Esophagus squamous epithelium (tissue), 5 donors: ENCODE measurements at regions not wholly inside any gene's neighbourhood (a gene's known extent, or its start where the extent isn't known, plus 50 kb on each side); places are given as distances from the start of the nearest gene placed in this dataset.

ENCODE experiments used
- DNase-seq: peaks from one replicate; lab custom pipeline; 2025; lab: John Stamatoyannopoulos, UW
- H3K27ac ChIP-seq, 4 donors: fragments of 200-600 bp; sonication (generic); one replicate each; pipeline ENCODE4 v1.5.1; 2016 to 2019; ENCODE audit warnings: mild to moderate bottlenecking in 1 of 4
- H3K27me3 ChIP-seq, 4 donors: fragments of 200-600 bp; sonication (generic); 1 replicate in 3 of 4; 2 replicates in 1 of 4; pipeline versions ENCODE4 v1.5.1 to v1.6.0; 2017 to 2021; ENCODE audit warnings: antibody characterized with exemption in 1 of 4
- H3K36me3 ChIP-seq, 3 donors: fragments of 200-600 bp; sonication (generic); one replicate each; pipeline ENCODE4 v1.5.1; 2016 to 2019
- H3K4me1 ChIP-seq, 3 donors: fragments of 200-600 bp; sonication (generic); one replicate each; pipeline ENCODE4 v1.5.1; 2017 to 2019
- H3K4me3 ChIP-seq, 4 donors: fragments of 200-600 bp; sonication (generic); 1 replicate in 3 of 4; 2 replicates in 1 of 4; pipeline ENCODE4 v1.5.1; 2016 to 2019; ENCODE audit warnings: mild to moderate bottlenecking in 2 of 4, moderate library complexity in 1 of 4
- H3K9me3 ChIP-seq, 3 donors: fragments of 200-600 bp; sonication (generic); one replicate each; pipeline ENCODE4 v1.5.1; 2016 to 2019
- CTCF ChIP-seq, 6 experiments: fragments of 450-650 bp in 4 of 6; fragments of 200-600 bp in 2 of 6; sonication (generic) in 2 of 6; IDR thresholded peaks; one replicate each; pipeline ENCODE4 v1.5.1; 2016 to 2019; ENCODE audit warnings: antibody characterized with exemption in 6 of 6, mild to moderate bottlenecking in 4 of 6, moderate library complexity in 4 of 6
- POLR2A ChIP-seq, 4 donors: fragments of 450-650 bp; IDR thresholded peaks; one replicate each; pipeline ENCODE4 v1.6.1; 2017; ENCODE audit warnings: antibody characterized with exemption in 4 of 4, mild to moderate bottlenecking in 4 of 4, moderate library complexity in 3 of 4
- WGBS, 2 donors: methylation state at CpG; one replicate each; pipeline ENCODE4 v1.1.5; 2018; 5-methylcytosine and 5-hydroxymethylcytosine counted together
- intact Hi-C: fragments of 100-400 bp; cut with DNase I; formaldehyde crosslinking; loops from one replicate; pipeline ENCODE4 v1.15.0; 2022
- donor health status: DM: yes; HTN: yes; CAD: no.

GRCh38 chr1:2940178-2940577 is 81.1 kb upstream of the ACTRT2 start:
- Histone ChIP-seq H3K27ac (no peak overlapping the region), H3K4me3 (no peak overlapping the region), H3K27me3 (peaks cover 0 to 58% (median 0%) of the 10 kb centered on the region in 4 donors), H3K9me3 (peaks cover 0 to 22% (median 9%) of the 10 kb centered on the region in 3 donors), H3K36me3 (no peaks in the 10 kb centered on the region), H3K4me1 (no peaks in the 10 kb centered on the region)
- TF ChIP-seq POLR2A (IDR thresholded peaks at IDR 0.05) (no peak), CTCF (IDR thresholded peaks at IDR 0.05) (no peak)
- intact Hi-C loops = no loop called here
- no peak for DNase-seq
- 91 to 93% methylated on average over 4 of the region's 4 CpGs for WGBS, 2 donors

GRCh38 chr1:2941040-2941439 is 80.2 kb upstream of the ACTRT2 start:
- WGBS, 2 donors = 58 to 63% methylated on average over 2 of the region's 2 CpGs
- intact Hi-C loops = no loop called here

GRCh38 chr1:2941907-2942306 is 79.4 kb upstream of the ACTRT2 start:
- Histone ChIP-seq H3K4me3 (no peak overlapping the region), H3K27me3 (peaks cover 0 to 69% (median 0%) of the 10 kb centered on the region in 4 donors), H3K4me1 (no peaks in the 10 kb centered on the region), H3K36me3 (no peaks in the 10 kb centered on the region), H3K9me3 (peaks cover 0 to 22% (median 9%) of the 10 kb centered on the region in 3 donors), H3K27ac (no peak overlapping the region)
- intact Hi-C loops = no loop called here
- no peak for DNase-seq
- no peak for TF ChIP-seq POLR2A (IDR thresholded peaks at IDR 0.05)
- TF ChIP-seq CTCF (IDR thresholded peaks at IDR 0.05) = no peak
- 82% methylated on average over 6 of the region's 6 CpGs; no CpG with 5 or more reads in 1 of the 2 donors for WGBS, 2 donors

More at GRCh38 chr1:2941040-2941439, 80.2 kb upstream of the ACTRT2 start:
- H3K4me3 ChIP-seq = no peak overlapping the region
- DNase-seq = no peak
- no peak overlapping the region for H3K27ac ChIP-seq
- peaks cover 0 to 22% (median 9%) of the 10 kb centered on the region in 3 donors for H3K9me3 ChIP-seq
- no peak for TF ChIP-seq POLR2A (IDR thresholded peaks at IDR 0.05)
- no peak for TF ChIP-seq CTCF (IDR thresholded peaks at IDR 0.05)
- H3K4me1 ChIP-seq = no peaks in the 10 kb centered on the region
- H3K27me3 ChIP-seq = peaks cover 0 to 61% (median 0%) of the 10 kb centered on the region in 4 donors
- no peaks in the 10 kb centered on the region for H3K36me3 ChIP-seq

- Histone ChIP-seq H3K4me1 (no peaks in the 10 kb centered on the region), H3K36me3 (no peaks in the 10 kb centered on the region), H3K27ac (no peak overlapping the region), H3K4me3 (no peak overlapping the region), H3K27me3 (peaks cover 0 to 74% (median 0%) of the 10 kb centered on the region in 4 donors), H3K9me3 (peaks cover 0 to 22% (median 9%) of the 10 kb centered on the region in 3 donors)
- 83 to 100% methylated on average over 1 to 3 of the region's 5 CpGs for WGBS, 2 donors
- DNase-seq = no peak
- TF ChIP-seq POLR2A (IDR thresholded peaks at IDR 0.05) = no peak
- TF ChIP-seq CTCF (IDR thresholded peaks at IDR 0.05) = no peak
- intact Hi-C loops = no loop called here
Measured at GRCh38 chr1:2942410-2942809, 78.9 kb upstream of the ACTRT2 start.

GRCh38 chr1:2943686-2944260 is 77.5 kb upstream of the ACTRT2 start:
- 53 to 56% methylated on average over 2 to 4 of the region's 7 CpGs for WGBS, 2 donors
- Histone ChIP-seq H3K4me3 (no peak overlapping the region), H3K27ac (no peak overlapping the region), H3K36me3 (no peaks in the 10 kb centered on the region), H3K9me3 (peaks cover 0 to 22% (median 9%) of the 10 kb centered on the region in 3 donors), H3K4me1 (no peaks in the 10 kb centered on the region), H3K27me3 (peaks cover 0 to 88% (median 3%) of the 10 kb centered on the region in 4 donors)
- intact Hi-C loops = no loop called here
- DNase-seq = no peak
- no peak for TF ChIP-seq CTCF (IDR thresholded peaks at IDR 0.05)
- no peak for TF ChIP-seq POLR2A (IDR thresholded peaks at IDR 0.05)
